Tibial nerve (tissue), 4 donors: ENCODE measurements at regions not wholly inside any gene's neighbourhood (a gene's known extent, or its start where the extent isn't known, plus 50 kb on each side); places are given as distances from the start of the nearest gene placed in this dataset.

Experiments used
- EP300 ChIP-seq, 2 donors: sonication (generic); formaldehyde crosslinking; IDR thresholded peaks; one replicate each; pipeline ENCODE4 v1.6.1; 2017; ENCODE audit warnings: antibody characterized with exemption in 2 of 2, mild to moderate bottlenecking in 1 of 2
- POLR2A ChIP-seq, 2 donors: fragments of 450-650 bp; IDR thresholded peaks; one replicate each; pipeline ENCODE4 v1.6.1; 2017; ENCODE audit warnings: antibody characterized with exemption in 2 of 2, mild to moderate bottlenecking in 2 of 2, moderate library complexity in 2 of 2
- TF ChIP-seq, protein P1 (sequence below), 5 experiments: fragments of 200-600 bp in 3 of 5; fragments of 450-650 bp in 2 of 5; sonication (generic) in 3 of 5; IDR thresholded peaks; one replicate each; pipeline ENCODE4 v1.5.1; 2016 to 2019; ENCODE audit warnings: antibody characterized with exemption in 5 of 5, mild to moderate bottlenecking in 3 of 5, moderate library complexity in 2 of 5

DNA sequence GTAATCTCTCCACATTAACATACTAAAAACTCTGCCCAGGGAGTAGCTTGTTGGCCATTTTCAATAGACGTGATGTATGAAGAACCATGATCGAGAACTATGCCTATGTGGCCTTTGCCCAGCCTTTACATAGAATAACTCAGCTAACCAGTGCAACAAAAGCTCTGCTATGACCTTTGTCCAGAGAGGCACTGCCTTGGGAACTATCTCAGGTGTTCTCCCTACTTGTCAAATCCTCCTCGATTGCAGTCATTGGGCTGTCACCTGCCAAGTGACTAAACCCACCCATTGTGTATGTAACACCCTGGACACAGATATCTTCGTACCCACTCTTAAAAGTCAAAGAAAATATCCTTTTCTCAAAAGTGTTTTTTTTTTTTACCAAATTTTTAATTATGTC, 610.3 kb upstream of the GALNTL6 start:
- TF ChIP-seq, protein P1, sequence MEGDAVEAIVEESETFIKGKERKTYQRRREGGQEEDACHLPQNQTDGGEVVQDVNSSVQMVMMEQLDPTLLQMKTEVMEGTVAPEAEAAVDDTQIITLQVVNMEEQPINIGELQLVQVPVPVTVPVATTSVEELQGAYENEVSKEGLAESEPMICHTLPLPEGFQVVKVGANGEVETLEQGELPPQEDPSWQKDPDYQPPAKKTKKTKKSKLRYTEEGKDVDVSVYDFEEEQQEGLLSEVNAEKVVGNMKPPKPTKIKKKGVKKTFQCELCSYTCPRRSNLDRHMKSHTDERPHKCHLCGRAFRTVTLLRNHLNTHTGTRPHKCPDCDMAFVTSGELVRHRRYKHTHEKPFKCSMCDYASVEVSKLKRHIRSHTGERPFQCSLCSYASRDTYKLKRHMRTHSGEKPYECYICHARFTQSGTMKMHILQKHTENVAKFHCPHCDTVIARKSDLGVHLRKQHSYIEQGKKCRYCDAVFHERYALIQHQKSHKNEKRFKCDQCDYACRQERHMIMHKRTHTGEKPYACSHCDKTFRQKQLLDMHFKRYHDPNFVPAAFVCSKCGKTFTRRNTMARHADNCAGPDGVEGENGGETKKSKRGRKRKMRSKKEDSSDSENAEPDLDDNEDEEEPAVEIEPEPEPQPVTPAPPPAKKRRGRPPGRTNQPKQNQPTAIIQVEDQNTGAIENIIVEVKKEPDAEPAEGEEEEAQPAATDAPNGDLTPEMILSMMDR (IDR thresholded peaks at IDR 0.05), result no peak
- TF ChIP-seq POLR2A (IDR thresholded peaks at IDR 0.05) (no peak), EP300 (IDR thresholded peaks at IDR 0.05) (no peak)
